GM23338 (cell line): ENCODE measurements at regions not wholly inside any gene's neighbourhood (a gene's known extent, or its start where the extent isn't known, plus 50 kb on each side); places are given as distances from the start of the nearest gene placed in this dataset.

Experiments used
- CREB1 ChIP-seq: fragments of 250-450 bp; sonication (Bioruptor Pico); IDR thresholded peaks from 2 replicates; pipeline ENCODE4 v1.5.0; 2020; ENCODE audit warnings: low read depth, mild to moderate bottlenecking, moderate library complexity
- CTCF ChIP-seq, 2 experiments: fragments of 200-600 bp in 1 of 2; sonication (generic) in 1 of 2; conservative IDR thresholded peaks; 2 replicates each; pipeline versions ENCODE4 v1.5.1 to v1.6.1; 2016 to 2017; ENCODE audit warnings: antibody characterized with exemption in 2 of 2, low read depth in 2 of 2, mild to moderate bottlenecking in 2 of 2, moderate library complexity in 1 of 2
- EZH2 ChIP-seq: fragments of 200-600 bp; sonication (generic); IDR thresholded peaks from one replicate; pipeline ENCODE4 v1.8.0; 2017; ENCODE audit warnings: antibody characterized with exemption, mild to moderate bottlenecking, low read depth; ENCODE audit not compliant: unreplicated experiment
- EZH2phosphoT487 ChIP-seq: fragments of 200-600 bp; sonication (generic); IDR thresholded peaks from one replicate; pipeline ENCODE4 v1.8.1; 2018; ENCODE audit warnings: antibody characterized with exemption; ENCODE audit not compliant: unreplicated experiment
- POLR2AphosphoS5 ChIP-seq: IDR thresholded peaks from 2 replicates; pipeline ENCODE4 v1.6.1; 2016; ENCODE audit warnings: antibody characterized with exemption, low read depth
- REST ChIP-seq: IDR thresholded peaks from one replicate; pipeline ENCODE4 v1.6.1; 2018; ENCODE audit warnings: antibody characterized with exemption; ENCODE audit not compliant: unreplicated experiment
- STAT1 ChIP-seq: IDR thresholded peaks from one replicate; pipeline ENCODE4 v1.6.1; 2016; ENCODE audit warnings: antibody characterized with exemption; ENCODE audit not compliant: unreplicated experiment
- ZNF462 ChIP-seq: fragments of 250-450 bp; sonication (Bioruptor Pico); IDR thresholded peaks from 2 replicates; pipeline ENCODE4 v1.5.0; 2020; ENCODE audit warnings: mild to moderate bottlenecking, moderate library complexity

- TF ChIP-seq REST (no peak), CTCF (conservative IDR thresholded peaks at IDR 0.05; ENCODE audit: low read depth in 2 of 2) (no peak), CREB1 (CRISPR knock-in tag) (no peak), EZH2 (no peak), POLR2AphosphoS5 (no peak), EZH2phosphoT487 (no peak), STAT1 (no peak), ZNF462 (CRISPR knock-in tag) (no peak)
Observed at GRCh38 chr2:225270053-225270452, 129.5 kb upstream of the NYAP2 start.
